ENCODE measurements at regions not wholly inside any gene's neighbourhood (a gene's known extent, or its start where the extent isn't known, plus 50 kb on each side); places are given as distances from the start of the nearest gene placed in this dataset.

GRCh38 chr18:68623342-68623741 is 91.6 kb downstream of the TMX3 start:
- DNase-seq: peak; percentile 22 to 64
- Histone ChIP-seq H3K4me3 (no peak overlapping the region), H3K36me3 (no peaks in the 10 kb centered on the region), H3K4me1 (no peaks in the 10 kb centered on the region), H3K27me3 (no peaks in the 10 kb centered on the region), H3K9me3 (no peaks in the 10 kb centered on the region), H3K27ac (no peak overlapping the region)
- intact Hi-C loops (cut with DNase I; ENCODE audit: low total_unique reads): loop anchor here (5.0 kb wide), 1 partner anchor 1406 kb away; no protein-coding TSS in a partner anchor
- TF ChIP-seq CTCF (IDR thresholded peaks at IDR 0.05): peak; percentile 73

- H3K4me1 ChIP-seq: peaks cover 0 to 36% (median 6%) of the 10 kb centered on the region in 4 donors
- H3K27me3 ChIP-seq: no peaks in the 10 kb centered on the region
- TF ChIP-seq CTCF (IDR thresholded peaks at IDR 0.05): no peak
- no peak for DNase-seq
- intact Hi-C loops (cut with DNase I; ENCODE audit: low total_unique reads): no loop called here
- H3K36me3 ChIP-seq: no peaks in the 10 kb centered on the region
- H3K9me3 ChIP-seq: no peaks in the 10 kb centered on the region
- peak overlapping the region; percentile 27 to 65 for H3K27ac ChIP-seq
- no peak overlapping the region for H3K4me3 ChIP-seq
Measured at GRCh38 chr18:68611311-68611710, 103.6 kb downstream of the TMX3 start.

GRCh38 chr18:68608851-68609490 is 105.9 kb downstream of the TMX3 start:
- H3K27me3 ChIP-seq: no peaks in the 10 kb centered on the region
- no peaks in the 10 kb centered on the region for H3K36me3 ChIP-seq
- H3K9me3 ChIP-seq: no peaks in the 10 kb centered on the region
- H3K4me3 ChIP-seq: no peak overlapping the region
- H3K4me1 ChIP-seq: peaks cover 0 to 53% (median 6%) of the 10 kb centered on the region in 4 donors
- DNase-seq: no peak
- H3K27ac ChIP-seq: no peak overlapping the region
- intact Hi-C loops (cut with DNase I; ENCODE audit: low total_unique reads): no loop called here
- TF ChIP-seq CTCF (IDR thresholded peaks at IDR 0.05): no peak

- intact Hi-C loops (cut with DNase I; ENCODE audit: low total_unique reads): no loop called here
Measured at GRCh38 chr18:68607852-68608251, 107.1 kb downstream of the TMX3 start.

GRCh38 chr18:68604256-68604655 is 110.7 kb downstream of the TMX3 start:
- Histone ChIP-seq H3K36me3 (no peaks in the 10 kb centered on the region), H3K4me1 (peaks cover 0 to 35% (median 2%) of the 10 kb centered on the region in 4 donors), H3K4me3 (no peak overlapping the region), H3K27ac (no peak overlapping the region), H3K9me3 (no peaks in the 10 kb centered on the region), H3K27me3 (no peaks in the 10 kb centered on the region)
- peak in 1 of 2 donors; percentile 65 for DNase-seq
- TF ChIP-seq CTCF (IDR thresholded peaks at IDR 0.05): no peak
- intact Hi-C loops (cut with DNase I; ENCODE audit: low total_unique reads): no loop called here

More at GRCh38 chr18:68607852-68608251, 107.1 kb downstream of the TMX3 start:
- Histone ChIP-seq H3K4me3 (no peak overlapping the region), H3K4me1 (peaks cover 0 to 54% (median 6%) of the 10 kb centered on the region in 4 donors), H3K9me3 (no peaks in the 10 kb centered on the region), H3K27ac (peak overlapping the region in 1 of 2 donors; percentile 1), H3K36me3 (no peaks in the 10 kb centered on the region), H3K27me3 (no peaks in the 10 kb centered on the region)
- TF ChIP-seq CTCF (IDR thresholded peaks at IDR 0.05): no peak
- no peak for DNase-seq
